GM12878 (cell line): ENCODE measurements at regions not wholly inside any gene's neighbourhood (a gene's known extent, or its start where the extent isn't known, plus 50 kb on each side); places are given as distances from the start of the nearest gene placed in this dataset.

Source experiments
- ATAC-seq: fragments of 200-7000 bp; cut with Tn5 transposase; 3 replicates; pipeline ENCODE4 v1.9.1; 2020; ENCODE audit warnings: mild to moderate bottlenecking, moderate library complexity
- BruUV-seq: library from RNA; stranded (reverse); fragments of 400-500 nt; replicated peaks from 2 replicates; lab custom pipeline; 2021; lab: Mats Ljungman, UMichigan
- CTCF ChIA-PET: fragments of 300-600 bp; sonication (Branson Sonifier 250); formaldehyde crosslinking; extraction: SDS; loops from one replicate; lab custom pipeline; 2021; ENCODE audit warnings: inconsistent platforms; lab: Yijun Ruan, JAX
- POLR2A ChIA-PET: fragments of 350-600 bp; formaldehyde crosslinking; extraction: SDS; loops from one replicate; lab custom pipeline; 2021; ENCODE audit warnings: inconsistent platforms; lab: Charles Lee
- RAD21 ChIA-PET: fragments of 300-600 bp; sonication (Branson Sonifier 250); formaldehyde crosslinking; loops from one replicate; lab custom pipeline; 2023; ENCODE audit warnings: antibody characterized with exemption; ENCODE audit not compliant: unreplicated experiment; lab: Charles Lee
- SMC1A ChIA-PET: fragments of 300-600 bp; sonication (Branson Sonifier 250); formaldehyde crosslinking; loops from one replicate; lab custom pipeline; 2023; ENCODE audit not compliant: unreplicated experiment, uncharacterized antibody; lab: Charles Lee
- DNase-seq: peaks from one replicate; pipeline ENCODE4 v3.0.0-alpha.2; 2011; ENCODE audit warnings: low read depth, low spot score
- FAIRE-seq: peaks from 3 replicates; lab custom pipeline; 2011; peaks lifted over from hg19 to GRCh38; lab: Jason Lieb, UNC
- H2AFZ ChIP-seq: 2 replicates; pipeline ENCODE4 v1.6.0; 2011; ENCODE audit warnings: low read depth, low read length, control low read depth; ENCODE audit not compliant: control insufficient read depth
- H3K27ac ChIP-seq: 2 replicates; pipeline ENCODE4 v1.5.1; 2011; ENCODE audit warnings: control low read depth; ENCODE audit not compliant: control insufficient read depth, insufficient read depth
- H3K27me3 ChIP-seq, 2 experiments: replicated peaks in 1 of 2; 2 replicates each; pipeline versions ENCODE4 v1.6.0 to v1.6.1; 2011; ENCODE audit warnings: low read length in 1 of 2; ENCODE audit not compliant: control insufficient read depth in 2 of 2, insufficient read depth in 2 of 2
- H3K36me3 ChIP-seq, 2 experiments: 2 replicates each; pipeline ENCODE4 v1.5.1; 2011; ENCODE audit warnings: low read length in 1 of 2; ENCODE audit not compliant: control insufficient read depth in 2 of 2, insufficient read depth in 2 of 2
- H3K4me1 ChIP-seq: 2 replicates; pipeline ENCODE4 v1.6.1; 2011; ENCODE audit warnings: mild to moderate bottlenecking, low read length, moderate library complexity, mixed read lengths; ENCODE audit not compliant: control insufficient read depth, insufficient read depth
- H3K4me2 ChIP-seq: 2 replicates; pipeline ENCODE4 v1.6.0; 2011; ENCODE audit warnings: control low read depth; ENCODE audit not compliant: control insufficient read depth, insufficient read depth
- H3K4me3 ChIP-seq: fragments of 200-600 bp; sonication (generic); 2 replicates; pipeline ENCODE4 v1.5.1; 2016
- H3K79me2 ChIP-seq: 2 replicates; pipeline ENCODE4 v1.6.0; 2011; ENCODE audit warnings: low read length; ENCODE audit not compliant: control insufficient read depth, insufficient read depth
- H3K9ac ChIP-seq: 2 replicates; pipeline ENCODE4 v1.8.0; 2011; ENCODE audit warnings: low read length, control low read depth, mixed read lengths; ENCODE audit not compliant: control insufficient read depth, insufficient read depth
- H3K9me3 ChIP-seq: replicated peaks from 3 replicates; pipeline ENCODE4 v1.5.1; 2011; ENCODE audit warnings: mild to moderate bottlenecking, low read length; ENCODE audit not compliant: control insufficient read depth, insufficient read depth
- H4K20me1 ChIP-seq: 2 replicates; pipeline ENCODE4 v1.6.0; 2011; ENCODE audit not compliant: control insufficient read depth, insufficient read depth
- EED ChIP-seq: sonication (generic); IDR thresholded peaks from 2 replicates; pipeline ENCODE4 v1.6.1; 2016; ENCODE audit warnings: antibody characterized with exemption, low read depth
- IKZF2 ChIP-seq, 2 experiments: fragments of 450-650 bp; IDR thresholded peaks; 2 replicates each; pipeline ENCODE4 v1.6.1; 2017; ENCODE audit warnings: mild to moderate bottlenecking in 2 of 2, moderate library complexity in 2 of 2
- NBN ChIP-seq: fragments of 450-650 bp; IDR thresholded peaks from 2 replicates; pipeline ENCODE4 v1.6.1; 2016
- PML ChIP-seq: IDR thresholded peaks from 2 replicates; pipeline ENCODE4 v1.6.1; 2012; ENCODE audit warnings: low read length, inconsistent platforms
- TCF3 ChIP-seq: IDR thresholded peaks from 2 replicates; pipeline ENCODE4 v1.6.1; 2012; ENCODE audit warnings: low read depth, mild to moderate bottlenecking, low read length, borderline replicate concordance; ENCODE audit not compliant: insufficient read depth
- ZNF207 ChIP-seq: fragments of 450-650 bp; IDR thresholded peaks from 2 replicates; pipeline ENCODE4 v1.6.1; 2014; ENCODE audit warnings: antibody characterized with exemption, mild to moderate bottlenecking, borderline replicate concordance
- WGBS: methylation state at CpG from one replicate; pipeline ENCODE4 v1.1.6; 2016; ENCODE audit warnings: low lambda C conversion rate; ENCODE audit not compliant: insufficient replicate concordance, insufficient coverage; ENCODE audit errors: missing lambda C conversion rate; 5-methylcytosine and 5-hydroxymethylcytosine counted together
- in situ Hi-C: fragments of 300-500 bp; cut with MboI; formaldehyde crosslinking; loops from 9 replicates; pipeline ENCODE4 v1.14.3; 2018; ENCODE audit warnings: mixed read lengths
- intact Hi-C: fragments of 100-400 bp; cut with micrococcal nuclease; formaldehyde crosslinking; loops from one replicate; pipeline ENCODE4 v1.14.2; 2022; ENCODE audit not compliant: unreplicated experiment
- TF ChIP-seq, protein P1 (sequence below): IDR thresholded peaks from 2 replicates; pipeline ENCODE4 v1.6.1; 2012; ENCODE audit warnings: low read length, inconsistent platforms

GRCh38 chr10:129096065-129096984 lies 370.7 kb upstream of the MGMT start (continued):
- TF ChIP-seq, protein P1, sequence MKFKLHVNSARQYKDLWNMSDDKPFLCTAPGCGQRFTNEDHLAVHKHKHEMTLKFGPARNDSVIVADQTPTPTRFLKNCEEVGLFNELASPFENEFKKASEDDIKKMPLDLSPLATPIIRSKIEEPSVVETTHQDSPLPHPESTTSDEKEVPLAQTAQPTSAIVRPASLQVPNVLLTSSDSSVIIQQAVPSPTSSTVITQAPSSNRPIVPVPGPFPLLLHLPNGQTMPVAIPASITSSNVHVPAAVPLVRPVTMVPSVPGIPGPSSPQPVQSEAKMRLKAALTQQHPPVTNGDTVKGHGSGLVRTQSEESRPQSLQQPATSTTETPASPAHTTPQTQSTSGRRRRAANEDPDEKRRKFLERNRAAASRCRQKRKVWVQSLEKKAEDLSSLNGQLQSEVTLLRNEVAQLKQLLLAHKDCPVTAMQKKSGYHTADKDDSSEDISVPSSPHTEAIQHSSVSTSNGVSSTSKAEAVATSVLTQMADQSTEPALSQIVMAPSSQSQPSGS, result no peak
- no peak for TF ChIP-seq NBN

GRCh38 chr10:129097776-129098330 lies 369.2 kb upstream of the MGMT start:
- Histone ChIP-seq H3K9me3 (no peaks in the 10 kb centered on the region), H3K4me3 (no peak overlapping the region), H4K20me1 (no peaks in the 10 kb centered on the region), H3K4me2 (no peak overlapping the region), H3K4me1 (no peaks in the 10 kb centered on the region), H3K9ac (no peak overlapping the region), H3K27me3 (no peaks in the 10 kb centered on the region), H3K27ac (no peak overlapping the region), H3K36me3 (no peaks in the 10 kb centered on the region), H3K79me2 (no peaks in the 10 kb centered on the region), H2AFZ (no peak overlapping the region)
- DNase-seq (no peak), ATAC-seq (no peak), FAIRE-seq (no peak)
- CTCF ChIA-PET, result no interaction called here
- in situ Hi-C loops, result no loop called here
- RAD21 ChIA-PET, result no interaction called here
- intact Hi-C loops, result no loop called here
- no peak for TF ChIP-seq NBN
- no peak for TF ChIP-seq TCF3
- TF ChIP-seq EED, result no peak
- TF ChIP-seq IKZF2 (IDR thresholded peaks at IDR 0.05), result no peak
- TF ChIP-seq PML, result no peak
- no peak for TF ChIP-seq ZNF207
- no TSS peak for BruUV-seq
- WGBS, result 32% methylated on average over 6 of the region's 6 CpGs
- POLR2A ChIA-PET, result no interaction called here
- SMC1A ChIA-PET, result no interaction called here
